ENCODE measurements at regions not wholly inside any gene's neighbourhood (a gene's known extent, or its start where the extent isn't known, plus 50 kb on each side); places are given as distances from the start of the nearest gene placed in this dataset.

DNA sequence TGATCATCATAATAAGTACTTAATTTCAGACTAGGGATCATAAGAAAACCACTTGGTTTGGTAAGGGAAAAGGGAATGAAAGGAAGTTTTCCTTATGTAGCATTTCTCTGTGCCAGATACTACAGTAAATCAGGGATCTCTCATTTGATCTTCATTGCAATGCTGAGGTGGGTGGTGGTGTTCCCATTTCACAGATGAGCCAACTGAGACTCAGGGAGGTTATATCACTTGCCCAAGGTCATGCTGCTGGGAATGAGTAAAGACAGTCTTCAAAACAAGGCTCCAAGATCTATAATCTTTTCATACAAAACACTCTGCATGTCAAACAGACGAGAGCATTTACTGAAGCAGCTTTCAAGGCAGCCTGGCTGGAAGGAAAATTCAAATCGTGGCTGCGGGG is 124.6 kb downstream of the GP2 start:
- Histone ChIP-seq H3K9me3 (ENCODE audit: low read depth) (no peaks in the 10 kb centered on the region), H3K4me1 (ENCODE audit: low read depth) (no peaks in the 10 kb centered on the region), H3K36me3 (no peaks in the 10 kb centered on the region), H3K4me3 (no peak overlapping the region), H3K27ac (no peak overlapping the region), H3K27me3 (no peaks in the 10 kb centered on the region)
- DNase-seq (ENCODE audit: low read depth in 1 of 2, low spot score in 1 of 2): no peak
- TF ChIP-seq, protein P1, sequence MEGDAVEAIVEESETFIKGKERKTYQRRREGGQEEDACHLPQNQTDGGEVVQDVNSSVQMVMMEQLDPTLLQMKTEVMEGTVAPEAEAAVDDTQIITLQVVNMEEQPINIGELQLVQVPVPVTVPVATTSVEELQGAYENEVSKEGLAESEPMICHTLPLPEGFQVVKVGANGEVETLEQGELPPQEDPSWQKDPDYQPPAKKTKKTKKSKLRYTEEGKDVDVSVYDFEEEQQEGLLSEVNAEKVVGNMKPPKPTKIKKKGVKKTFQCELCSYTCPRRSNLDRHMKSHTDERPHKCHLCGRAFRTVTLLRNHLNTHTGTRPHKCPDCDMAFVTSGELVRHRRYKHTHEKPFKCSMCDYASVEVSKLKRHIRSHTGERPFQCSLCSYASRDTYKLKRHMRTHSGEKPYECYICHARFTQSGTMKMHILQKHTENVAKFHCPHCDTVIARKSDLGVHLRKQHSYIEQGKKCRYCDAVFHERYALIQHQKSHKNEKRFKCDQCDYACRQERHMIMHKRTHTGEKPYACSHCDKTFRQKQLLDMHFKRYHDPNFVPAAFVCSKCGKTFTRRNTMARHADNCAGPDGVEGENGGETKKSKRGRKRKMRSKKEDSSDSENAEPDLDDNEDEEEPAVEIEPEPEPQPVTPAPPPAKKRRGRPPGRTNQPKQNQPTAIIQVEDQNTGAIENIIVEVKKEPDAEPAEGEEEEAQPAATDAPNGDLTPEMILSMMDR (IDR thresholded peaks at IDR 0.05; ENCODE audit: low read depth, low read length): no peak

DNA sequence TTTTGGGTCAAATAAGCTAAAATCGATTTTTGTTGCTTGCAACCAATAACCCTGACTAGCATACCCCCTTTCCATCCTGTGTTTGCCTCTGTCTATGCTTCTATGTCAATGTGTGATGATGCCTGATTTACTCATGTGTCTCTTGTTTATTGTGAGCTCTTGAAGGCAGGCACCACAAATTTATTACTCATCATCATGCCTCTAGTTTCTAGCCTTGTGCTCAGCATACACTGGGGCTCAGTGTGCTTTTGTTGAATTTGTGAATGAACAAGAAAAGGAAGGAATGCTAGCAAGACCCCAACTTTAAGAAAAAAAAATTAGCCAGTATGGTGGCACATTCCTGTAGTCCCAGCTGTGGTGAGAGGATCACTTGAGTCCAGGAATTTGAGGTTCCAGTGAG is 119.1 kb upstream of the GPR139 start:
- Histone ChIP-seq H3K27ac (no peak overlapping the region), H3K4me3 (no peak overlapping the region), H3K36me3 (no peaks in the 10 kb centered on the region), H3K27me3 (no peaks in the 10 kb centered on the region), H3K4me1 (ENCODE audit: low read depth) (no peaks in the 10 kb centered on the region), H3K9me3 (ENCODE audit: low read depth) (no peaks in the 10 kb centered on the region)
- no peak for DNase-seq (ENCODE audit: low read depth in 1 of 2, low spot score in 1 of 2)
- TF ChIP-seq, protein P1 (IDR thresholded peaks at IDR 0.05; ENCODE audit: low read depth, low read length): no peak

DNA sequence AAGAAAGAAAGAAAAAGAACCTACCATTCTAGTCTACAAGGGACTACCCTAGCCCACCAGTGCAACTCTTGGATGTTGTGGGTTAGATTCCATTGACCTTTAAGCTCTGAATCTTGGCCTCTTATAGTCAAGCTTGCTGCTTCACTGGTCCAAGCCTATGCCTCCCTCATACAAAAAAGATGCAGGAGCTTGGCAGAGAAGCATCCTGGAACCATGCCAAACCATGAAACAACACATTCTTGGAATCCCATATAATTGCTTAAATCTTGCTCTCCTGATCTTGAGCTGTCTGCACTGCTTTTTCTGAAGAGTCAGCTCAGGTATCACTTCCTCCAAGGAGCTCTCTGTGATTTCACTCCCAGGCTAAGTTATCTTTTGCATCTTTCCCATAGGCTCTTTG is 117.9 kb upstream of the GPR139 start:
- TF ChIP-seq, protein P1 (IDR thresholded peaks at IDR 0.05; ENCODE audit: low read depth, low read length): no peak
- Histone ChIP-seq H3K9me3 (ENCODE audit: low read depth) (no peaks in the 10 kb centered on the region), H3K36me3 (no peaks in the 10 kb centered on the region), H3K27ac (no peak overlapping the region), H3K27me3 (no peaks in the 10 kb centered on the region), H3K4me3 (no peak overlapping the region), H3K4me1 (ENCODE audit: low read depth) (no peaks in the 10 kb centered on the region)
- peak in 1 of 2 donors; percentile 0 for DNase-seq (ENCODE audit: low read depth in 1 of 2, low spot score in 1 of 2)

DNA sequence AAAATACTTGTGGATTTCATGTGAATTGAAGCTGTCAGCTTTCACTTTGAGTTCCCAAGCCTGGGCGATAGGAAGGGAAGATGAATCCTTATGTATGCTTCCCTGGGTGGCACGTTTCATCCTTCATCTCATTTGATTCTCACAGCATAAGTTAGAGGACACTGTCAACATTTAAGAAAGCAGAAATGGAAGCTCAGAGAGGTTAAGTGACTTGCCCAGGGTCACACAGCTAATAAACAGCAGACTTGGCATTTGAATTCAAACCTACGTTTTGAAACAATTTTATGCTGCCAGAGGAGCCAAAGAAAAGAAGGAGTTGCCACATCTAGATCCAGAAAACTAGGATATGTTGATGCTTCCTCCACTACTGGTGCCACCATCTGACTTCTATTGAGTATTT is 108.3 kb upstream of the GPR139 start:
- no peaks in the 10 kb centered on the region for H3K4me1 ChIP-seq (ENCODE audit: low read depth)
- H3K4me3 ChIP-seq: no peak overlapping the region
- no peak for DNase-seq (ENCODE audit: low read depth in 1 of 2, low spot score in 1 of 2)
- TF ChIP-seq, protein P1 (IDR thresholded peaks at IDR 0.05; ENCODE audit: low read depth, low read length): no peak
- H3K9me3 ChIP-seq (ENCODE audit: low read depth): no peaks in the 10 kb centered on the region
- H3K27ac ChIP-seq: no peak overlapping the region
- H3K27me3 ChIP-seq: no peaks in the 10 kb centered on the region
- H3K36me3 ChIP-seq: no peaks in the 10 kb centered on the region

DNA sequence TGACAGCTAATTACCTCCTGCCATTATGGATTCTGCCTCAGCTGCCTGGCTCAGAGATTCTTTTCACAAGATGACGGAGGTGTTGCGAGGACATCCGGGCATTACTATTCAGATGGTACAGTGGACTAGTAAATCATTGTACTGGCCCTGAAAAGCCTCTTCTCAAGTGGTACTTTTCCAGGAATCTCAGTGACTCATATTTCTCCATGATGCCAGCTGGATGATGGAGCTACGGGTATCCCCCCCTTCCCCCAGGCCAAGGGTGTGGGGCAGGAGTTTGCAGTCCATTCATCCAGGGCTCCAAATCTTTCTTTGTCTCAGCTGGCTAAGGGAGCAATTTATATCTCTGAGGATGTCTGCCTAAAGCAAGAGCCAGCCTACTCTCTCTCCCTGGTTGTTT is 107.7 kb upstream of the GPR139 start:
- no peaks in the 10 kb centered on the region for H3K36me3 ChIP-seq
- H3K9me3 ChIP-seq (ENCODE audit: low read depth): no peaks in the 10 kb centered on the region
- DNase-seq (ENCODE audit: low read depth in 1 of 2, low spot score in 1 of 2): no peak
- H3K4me3 ChIP-seq: no peak overlapping the region
- H3K4me1 ChIP-seq (ENCODE audit: low read depth): no peaks in the 10 kb centered on the region
- TF ChIP-seq, protein P1 (IDR thresholded peaks at IDR 0.05; ENCODE audit: low read depth, low read length): no peak
- no peaks in the 10 kb centered on the region for H3K27me3 ChIP-seq
- no peak overlapping the region for H3K27ac ChIP-seq

DNA sequence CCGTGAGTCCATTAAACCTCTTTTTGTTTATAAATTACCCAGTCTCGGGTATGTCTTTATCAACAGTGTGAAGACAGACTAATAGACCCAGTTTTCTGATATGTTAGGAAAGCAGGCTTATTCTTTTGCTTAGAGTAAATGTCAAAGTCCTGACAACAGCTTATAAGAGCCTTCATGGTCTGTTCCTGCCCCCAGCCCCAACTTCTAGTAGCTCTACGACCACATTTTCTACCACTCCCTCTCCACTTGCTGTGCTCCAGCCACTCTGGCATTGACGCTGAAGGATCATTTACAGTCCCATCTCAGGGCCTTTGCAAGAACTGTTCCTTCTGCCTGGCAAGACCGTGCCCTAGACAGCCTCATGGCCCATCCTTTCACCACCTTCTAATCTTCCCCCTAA is 104.6 kb upstream of the GPR139 start:
- no peaks in the 10 kb centered on the region for H3K36me3 ChIP-seq
- no peak overlapping the region for H3K27ac ChIP-seq
- H3K27me3 ChIP-seq: no peaks in the 10 kb centered on the region
- no peak for DNase-seq (ENCODE audit: low read depth in 1 of 2, low spot score in 1 of 2)
- TF ChIP-seq, protein P1 (IDR thresholded peaks at IDR 0.05; ENCODE audit: low read depth, low read length): no peak
- H3K4me3 ChIP-seq: no peak overlapping the region
- no peaks in the 10 kb centered on the region for H3K9me3 ChIP-seq (ENCODE audit: low read depth)
- H3K4me1 ChIP-seq (ENCODE audit: low read depth): no peaks in the 10 kb centered on the region
